ENCODE measurements at regions not wholly inside any gene's neighbourhood (a gene's known extent, or its start where the extent isn't known, plus 50 kb on each side); places are given as distances from the start of the nearest gene placed in this dataset.

DNA sequence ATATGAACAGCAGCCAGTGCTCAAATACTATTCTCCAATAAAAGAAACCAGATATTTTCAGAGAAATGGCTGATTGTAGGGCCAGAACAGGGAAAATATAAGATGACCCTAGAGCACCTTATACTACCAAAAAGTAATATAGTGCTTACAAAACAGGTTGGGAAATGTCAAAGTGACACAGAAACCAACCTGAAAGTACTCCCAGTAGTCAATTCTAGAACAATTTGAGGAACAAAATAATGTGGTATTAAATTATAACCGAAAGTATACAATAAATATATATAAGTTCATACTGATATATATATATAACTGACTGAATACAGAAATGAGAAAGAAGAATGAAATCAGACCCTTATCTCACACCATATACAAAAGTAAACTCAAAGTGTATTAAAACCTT lies 657.2 kb upstream of the PHF14 start:
- TF ChIP-seq, protein P1, sequence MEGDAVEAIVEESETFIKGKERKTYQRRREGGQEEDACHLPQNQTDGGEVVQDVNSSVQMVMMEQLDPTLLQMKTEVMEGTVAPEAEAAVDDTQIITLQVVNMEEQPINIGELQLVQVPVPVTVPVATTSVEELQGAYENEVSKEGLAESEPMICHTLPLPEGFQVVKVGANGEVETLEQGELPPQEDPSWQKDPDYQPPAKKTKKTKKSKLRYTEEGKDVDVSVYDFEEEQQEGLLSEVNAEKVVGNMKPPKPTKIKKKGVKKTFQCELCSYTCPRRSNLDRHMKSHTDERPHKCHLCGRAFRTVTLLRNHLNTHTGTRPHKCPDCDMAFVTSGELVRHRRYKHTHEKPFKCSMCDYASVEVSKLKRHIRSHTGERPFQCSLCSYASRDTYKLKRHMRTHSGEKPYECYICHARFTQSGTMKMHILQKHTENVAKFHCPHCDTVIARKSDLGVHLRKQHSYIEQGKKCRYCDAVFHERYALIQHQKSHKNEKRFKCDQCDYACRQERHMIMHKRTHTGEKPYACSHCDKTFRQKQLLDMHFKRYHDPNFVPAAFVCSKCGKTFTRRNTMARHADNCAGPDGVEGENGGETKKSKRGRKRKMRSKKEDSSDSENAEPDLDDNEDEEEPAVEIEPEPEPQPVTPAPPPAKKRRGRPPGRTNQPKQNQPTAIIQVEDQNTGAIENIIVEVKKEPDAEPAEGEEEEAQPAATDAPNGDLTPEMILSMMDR (IDR thresholded peaks at IDR 0.05; ENCODE audit: low read length), result no peak
- TF ChIP-seq EZH2 (optimal IDR thresholded peaks at IDR 0.05; ENCODE audit: low read depth, low read length) (no peak), EZH2phosphoT487 (IDR thresholded peaks at IDR 0.05; ENCODE audit: low read length) (no peak)

Data from MM.1S (cell line).